Inferior parietal cortex (tissue), 1 donor: ENCODE measurements at regions not wholly inside any gene's neighbourhood (a gene's known extent, or its start where the extent isn't known, plus 50 kb on each side); places are given as distances from the start of the nearest gene placed in this dataset.
"Not testable (repeated sequence)": the region's sequence is repeated elsewhere in the genome, so short reads cannot be mapped to it uniquely, and the experiment has no call there.

Experiments used
- DNase-seq: peaks from one replicate; pipeline ENCODE4 v3.0.0-alpha.2; 2016; ENCODE audit errors: extremely low spot score

DNA sequence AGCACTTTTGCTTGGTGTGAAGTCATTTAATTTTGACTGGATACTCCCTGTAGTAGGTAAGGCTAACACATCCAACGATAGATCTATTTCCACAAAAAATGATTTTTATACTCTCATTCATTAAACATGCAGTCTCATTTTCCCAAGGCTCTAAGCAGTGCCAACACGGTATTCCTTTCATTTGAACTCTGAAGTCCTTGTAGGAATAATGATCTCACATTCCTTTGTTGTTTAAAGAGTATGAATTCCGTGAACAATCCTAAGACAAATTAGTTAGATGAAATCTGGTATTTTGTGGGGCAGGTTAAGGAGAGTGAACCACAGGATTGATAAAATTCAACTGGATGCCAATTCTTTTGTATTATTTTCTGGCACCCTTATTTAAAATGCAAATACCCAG lies 66.6 kb downstream of the LACC1 start:
- no peak for DNase-seq

DNA sequence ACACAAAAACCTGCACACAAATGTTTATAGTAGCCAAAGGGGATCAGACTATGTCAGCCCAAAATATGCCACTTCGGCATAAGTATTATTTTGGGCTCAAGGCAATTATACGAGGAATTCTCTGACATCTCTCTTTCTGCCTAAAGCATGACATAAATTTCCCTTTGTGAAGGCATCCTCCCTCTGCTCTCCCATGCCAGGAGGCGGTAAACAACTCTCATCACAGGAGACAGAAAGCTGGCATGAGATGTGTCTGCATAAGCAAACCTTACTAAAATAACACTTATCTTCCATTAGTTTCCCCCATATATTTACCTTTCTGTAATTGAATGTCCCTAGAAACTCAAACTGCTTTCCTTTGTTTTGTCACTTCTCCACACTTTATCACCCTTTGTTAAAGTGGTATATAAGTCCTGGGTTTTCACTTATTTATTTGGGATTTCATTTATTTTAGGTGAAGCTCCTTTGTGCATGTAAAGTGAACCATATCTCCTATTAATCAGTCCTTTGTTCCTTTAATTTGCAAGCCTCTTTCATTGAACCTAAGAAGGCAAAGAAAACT lies 68.3 kb downstream of the LACC1 start:
- DNase-seq, result no peak

DNA sequence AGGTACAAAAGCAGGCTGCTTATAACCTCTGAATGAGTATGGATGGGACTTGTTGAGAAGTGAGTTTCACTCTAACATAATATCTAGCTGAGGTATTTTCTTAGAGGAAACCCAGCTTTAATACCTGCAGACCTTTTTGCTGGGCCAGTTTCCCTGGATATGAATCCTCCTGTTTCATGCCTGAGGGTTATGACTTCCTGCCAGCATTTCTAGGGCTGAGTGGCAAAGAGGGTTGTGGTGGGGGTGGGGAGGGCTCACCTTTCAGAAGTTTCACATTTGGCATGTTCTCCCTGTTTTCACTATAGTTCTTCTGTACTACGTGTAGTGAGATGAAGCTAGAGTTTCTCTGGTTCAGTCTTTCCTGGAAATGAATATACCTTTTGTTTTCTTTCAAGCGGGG lies 73.7 kb downstream of the LACC1 start:
- DNase-seq, result no peak

DNA sequence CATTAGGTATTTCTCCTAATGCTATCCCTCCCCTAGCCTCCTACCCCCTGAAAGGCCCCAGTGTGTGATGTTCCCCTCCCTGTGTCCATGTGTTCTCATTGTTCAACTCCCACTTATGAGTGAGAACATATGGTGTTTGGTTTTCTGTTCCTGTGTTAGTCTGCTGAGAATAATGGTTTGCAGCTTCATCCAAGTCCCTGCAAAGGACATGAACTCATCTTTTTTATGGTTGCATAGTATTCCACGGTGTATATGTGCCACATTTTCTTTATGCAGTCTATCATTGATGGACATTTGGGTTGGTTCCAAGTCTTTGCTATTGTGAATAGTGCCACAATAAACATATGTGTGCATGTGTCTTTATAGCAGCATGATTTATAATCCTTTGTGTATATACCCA lies 77.3 kb downstream of the LACC1 start:
- DNase-seq, result not testable (repeated sequence)

DNA sequence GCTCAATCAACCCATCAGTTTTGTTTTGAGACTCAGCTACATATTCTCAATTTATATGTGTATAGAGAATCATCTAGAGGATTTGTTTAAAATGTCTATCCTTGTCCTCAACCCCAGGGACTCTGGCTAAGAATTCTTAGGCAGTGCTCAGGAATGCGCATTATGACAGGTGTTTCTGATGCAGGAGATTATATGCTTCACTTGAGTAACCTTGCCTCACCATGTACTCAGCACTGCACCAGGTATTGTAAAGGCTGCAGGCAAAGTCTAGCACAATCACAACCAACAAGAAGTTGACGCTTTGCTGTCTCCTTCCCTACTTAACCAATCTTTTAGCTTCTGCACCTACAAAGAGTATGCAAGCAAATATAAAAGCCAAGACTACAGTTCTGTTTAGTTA lies 79.6 kb downstream of the LACC1 start:
- DNase-seq, result no peak

DNA sequence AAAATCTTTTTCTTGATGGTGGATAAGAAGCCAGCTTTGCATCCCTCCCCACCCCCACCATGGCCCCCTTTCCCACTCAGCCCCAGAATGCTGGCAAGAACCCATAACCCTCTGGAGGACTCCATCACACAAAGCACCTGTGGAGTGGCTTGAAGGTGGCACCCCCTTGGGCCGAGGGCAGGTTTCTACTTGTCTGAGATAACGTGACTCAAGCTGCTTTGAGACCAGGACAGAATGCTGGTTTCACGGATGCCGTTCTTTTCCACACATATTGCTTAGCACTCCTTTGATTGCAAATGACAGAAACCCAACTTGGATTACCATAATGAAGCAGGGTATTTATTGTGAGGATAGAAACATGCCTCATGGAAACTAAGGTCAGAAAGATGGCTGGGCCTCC lies 82.2 kb downstream of the LACC1 start:
- no peak for DNase-seq

DNA sequence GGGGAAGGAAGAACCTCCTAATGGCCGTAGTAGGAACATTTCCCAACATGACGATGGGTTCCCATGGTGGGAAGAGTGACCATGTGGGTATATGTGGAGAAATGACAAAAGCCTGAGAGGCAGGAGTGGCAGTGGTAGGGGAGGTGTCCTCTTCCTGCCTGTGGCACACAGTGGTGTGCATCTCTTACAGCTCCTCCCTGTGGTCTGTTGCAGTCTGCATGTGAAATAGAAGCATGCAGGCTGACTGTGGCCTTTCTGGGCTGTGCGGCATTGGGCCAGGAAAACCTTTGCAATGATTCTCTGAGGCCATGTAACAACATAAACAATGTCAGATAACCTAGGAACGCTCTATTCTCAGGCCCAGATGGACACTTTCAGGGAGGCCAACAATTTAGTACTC lies 84.0 kb downstream of the LACC1 start:
- no peak for DNase-seq

DNA sequence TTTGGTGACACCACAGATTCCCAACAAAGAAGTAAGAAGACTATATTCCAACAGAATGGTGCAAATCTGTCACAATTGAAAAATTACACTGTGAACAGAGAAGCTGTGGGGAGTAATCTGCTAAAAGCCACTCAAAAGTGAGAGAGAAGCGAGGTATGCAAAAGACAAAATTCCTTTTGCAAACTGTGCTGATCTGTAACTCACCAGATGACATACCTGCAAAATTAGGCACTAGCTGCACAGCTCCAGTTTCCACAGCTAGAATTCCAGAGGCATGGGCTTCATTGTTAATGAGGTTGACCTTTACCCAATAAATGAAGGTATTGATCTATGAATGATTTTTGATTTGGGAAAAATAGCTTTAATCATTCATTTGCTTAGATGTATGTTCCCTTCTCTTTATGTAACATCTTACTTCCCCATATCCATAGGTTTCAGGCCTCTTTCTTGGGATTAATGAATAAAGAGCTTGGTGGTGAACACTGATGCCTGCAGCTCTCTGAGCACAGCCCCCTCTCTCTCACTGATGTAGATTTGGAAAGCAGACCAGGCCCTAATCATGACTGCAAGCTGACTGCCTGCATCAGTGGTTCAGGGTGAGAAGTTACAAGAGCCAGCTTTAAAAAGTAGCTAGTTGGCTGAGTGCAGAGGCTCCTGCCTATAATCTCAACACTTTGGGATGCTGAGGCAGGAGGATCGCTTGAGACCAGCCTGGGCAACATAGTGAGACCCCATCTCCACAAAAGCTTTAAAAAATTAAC lies 85.2 kb downstream of the LACC1 start:
- DNase-seq, result no peak

DNA sequence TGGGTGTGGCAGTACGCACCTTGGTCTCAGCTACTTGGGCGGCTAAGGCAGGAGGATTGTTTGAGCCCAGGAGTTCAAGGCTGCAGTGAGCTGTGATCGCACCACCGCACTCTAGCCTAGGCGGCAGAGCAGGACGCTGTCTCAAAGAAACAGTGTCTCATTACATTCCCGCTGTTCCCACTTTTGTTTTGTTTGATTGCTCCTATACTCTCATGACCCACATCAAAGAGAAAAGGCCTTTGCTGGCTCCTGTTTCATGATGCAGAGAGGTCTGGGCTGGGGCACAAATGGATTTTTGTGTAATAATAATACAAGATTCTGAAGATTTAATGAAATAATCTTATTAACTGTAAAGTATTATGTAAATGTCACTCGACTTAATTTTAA lies 85.7 kb downstream of the LACC1 start:
- no peak for DNase-seq

DNA sequence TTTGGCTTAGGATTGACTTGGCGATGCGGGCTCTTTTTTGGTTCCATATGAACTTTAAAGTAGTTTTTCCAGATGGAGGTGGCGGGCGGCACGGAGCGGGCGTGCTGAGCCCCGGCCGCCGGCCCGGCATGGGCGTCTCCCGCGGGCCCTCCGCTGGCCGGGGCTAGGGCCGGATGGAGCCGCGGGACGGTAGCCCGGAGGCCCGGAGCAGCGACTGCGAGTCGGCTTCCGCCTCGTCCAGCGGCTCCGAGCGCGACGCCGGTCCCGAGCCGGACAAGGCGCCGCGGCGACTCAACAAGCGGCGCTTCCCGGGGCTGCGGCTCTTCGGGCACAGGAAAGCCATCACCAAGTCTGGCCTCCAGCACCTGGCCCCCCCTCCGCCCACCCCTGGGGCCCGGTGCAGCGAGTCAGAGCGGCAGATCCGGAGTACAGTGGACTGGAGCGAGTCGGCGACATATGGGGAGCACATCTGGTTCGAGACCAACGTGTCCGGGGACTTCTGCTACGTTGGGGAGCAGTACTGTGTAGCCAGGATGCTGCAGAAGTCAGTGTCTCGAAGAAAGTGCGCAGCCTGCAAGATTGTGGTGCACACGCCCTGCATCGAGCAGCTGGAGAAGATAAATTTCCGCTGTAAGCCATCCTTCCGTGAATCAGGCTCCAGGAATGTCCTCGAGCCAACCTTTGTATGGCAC lies 88.7 kb downstream of the LACC1 start:
- DNase-seq, result not testable (repeated sequence)

DNA sequence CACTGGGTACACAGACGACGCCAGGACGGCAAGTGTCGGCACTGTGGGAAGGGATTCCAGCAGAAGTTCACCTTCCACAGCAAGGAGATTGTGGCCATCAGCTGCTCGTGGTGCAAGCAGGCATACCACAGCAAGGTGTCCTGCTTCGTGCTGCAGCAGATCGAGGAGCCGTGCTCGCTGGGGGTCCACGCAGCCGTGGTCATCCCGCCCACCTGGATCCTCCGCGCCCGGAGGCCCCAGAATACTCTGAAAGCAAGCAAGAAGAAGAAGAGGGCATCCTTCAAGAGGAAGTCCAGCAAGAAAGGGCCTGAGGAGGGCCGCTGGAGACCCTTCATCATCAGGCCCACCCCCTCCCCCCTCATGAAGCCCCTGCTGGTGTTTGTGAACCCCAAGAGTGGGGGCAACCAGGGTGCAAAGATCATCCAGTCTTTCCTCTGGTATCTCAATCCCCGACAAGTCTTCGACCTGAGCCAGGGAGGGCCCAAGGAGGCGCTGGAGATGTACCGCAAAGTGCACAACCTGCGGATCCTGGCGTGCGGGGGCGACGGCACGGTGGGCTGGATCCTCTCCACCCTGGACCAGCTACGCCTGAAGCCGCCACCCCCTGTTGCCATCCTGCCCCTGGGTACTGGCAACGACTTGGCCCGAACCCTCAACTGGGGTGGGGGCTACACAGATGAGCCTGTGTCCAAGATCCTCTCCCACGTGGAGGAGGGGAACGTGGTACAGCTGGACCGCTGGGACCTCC lies 89.4 kb downstream of the LACC1 start:
- DNase-seq, result not testable (repeated sequence)

DNA sequence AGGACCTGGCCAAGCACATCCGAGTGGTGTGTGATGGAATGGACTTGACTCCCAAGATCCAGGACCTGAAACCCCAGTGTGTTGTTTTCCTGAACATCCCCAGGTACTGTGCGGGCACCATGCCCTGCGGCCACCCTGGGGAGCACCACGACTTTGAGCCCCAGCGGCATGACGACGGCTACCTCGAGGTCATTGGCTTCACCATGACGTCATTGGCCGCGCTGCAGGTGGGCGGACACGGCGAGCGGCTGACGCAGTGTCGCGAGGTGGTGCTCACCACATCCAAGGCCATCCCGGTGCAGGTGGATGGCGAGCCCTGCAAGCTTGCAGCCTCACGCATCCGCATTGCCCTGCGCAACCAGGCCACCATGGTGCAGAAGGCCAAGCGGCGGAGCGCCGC lies 90.2 kb downstream of the LACC1 start:
- DNase-seq, result not testable (repeated sequence)

DNA sequence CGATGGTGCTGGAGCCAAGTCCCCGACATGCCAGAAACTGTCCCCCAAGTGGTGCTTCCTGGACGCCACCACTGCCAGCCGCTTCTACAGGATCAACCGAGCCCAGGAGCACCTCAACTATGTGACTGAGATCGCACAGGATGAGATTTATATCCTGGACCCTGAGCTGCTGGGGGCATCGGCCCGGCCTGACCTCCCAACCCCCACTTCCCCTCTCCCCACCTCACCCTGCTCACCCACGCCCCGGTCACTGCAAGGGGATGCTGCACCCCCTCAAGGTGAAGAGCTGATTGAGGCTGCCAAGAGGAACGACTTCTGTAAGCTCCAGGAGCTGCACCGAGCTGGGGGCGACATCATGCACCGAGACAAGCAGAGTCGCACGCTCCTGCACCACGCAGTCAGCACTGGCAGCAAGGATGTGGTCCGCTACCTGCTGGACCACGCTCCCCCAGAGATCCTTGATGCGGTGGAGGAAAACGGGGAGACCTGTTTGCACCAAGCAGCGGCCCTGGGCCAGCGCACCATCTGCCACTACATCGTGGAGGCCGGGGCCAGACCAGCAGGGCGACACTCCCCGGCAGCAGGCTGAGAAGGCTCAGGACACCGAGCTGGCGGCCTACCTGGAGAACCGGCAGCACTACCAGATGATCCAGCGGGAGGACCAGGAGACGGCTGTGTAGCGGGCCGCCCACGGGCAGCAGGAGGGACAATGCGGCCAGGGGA lies 91.0 kb downstream of the LACC1 start:
- DNase-seq, result not testable (repeated sequence)

DNA sequence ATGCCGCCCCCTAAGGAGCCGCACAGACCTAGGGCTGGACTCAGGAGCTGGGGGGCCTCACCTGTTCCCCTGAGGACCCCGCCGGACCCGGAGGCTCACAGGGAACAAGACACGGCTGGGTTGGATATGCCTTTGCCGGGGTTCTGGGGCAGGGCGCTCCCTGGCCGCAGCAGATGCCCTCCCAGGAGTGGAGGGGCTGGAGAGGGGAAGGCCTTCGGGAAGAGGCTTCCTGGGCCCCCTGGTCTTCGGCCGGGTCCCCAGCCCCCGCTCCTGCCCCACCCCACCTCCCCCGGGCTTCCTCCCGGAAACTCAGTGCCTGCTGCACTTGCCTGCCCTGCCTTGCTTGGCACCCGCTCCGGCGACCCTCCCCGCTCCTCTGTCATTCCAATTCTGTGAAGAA lies 91.6 kb downstream of the LACC1 start:
- not testable (repeated sequence) for DNase-seq

DNA sequence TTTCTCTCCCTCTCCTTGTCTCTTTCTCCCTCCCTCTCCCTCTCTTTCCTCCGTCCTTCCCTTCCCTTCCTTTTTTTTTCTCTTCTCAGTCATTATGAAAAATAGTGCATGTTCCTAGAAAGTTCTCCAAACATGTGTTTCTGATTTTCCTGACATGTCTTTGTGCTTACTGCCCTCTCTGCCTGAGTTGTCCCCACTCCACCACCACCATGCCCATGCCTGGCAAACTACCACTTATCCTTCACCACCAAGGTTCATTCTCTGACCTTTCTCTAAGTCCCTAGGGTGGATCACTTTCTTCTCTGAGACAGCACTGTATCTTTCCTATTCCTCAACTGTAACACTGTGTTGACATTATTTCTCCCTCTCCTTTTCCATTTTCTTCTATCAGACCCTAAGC lies 98.2 kb downstream of the LACC1 start:
- no peak for DNase-seq

DNA sequence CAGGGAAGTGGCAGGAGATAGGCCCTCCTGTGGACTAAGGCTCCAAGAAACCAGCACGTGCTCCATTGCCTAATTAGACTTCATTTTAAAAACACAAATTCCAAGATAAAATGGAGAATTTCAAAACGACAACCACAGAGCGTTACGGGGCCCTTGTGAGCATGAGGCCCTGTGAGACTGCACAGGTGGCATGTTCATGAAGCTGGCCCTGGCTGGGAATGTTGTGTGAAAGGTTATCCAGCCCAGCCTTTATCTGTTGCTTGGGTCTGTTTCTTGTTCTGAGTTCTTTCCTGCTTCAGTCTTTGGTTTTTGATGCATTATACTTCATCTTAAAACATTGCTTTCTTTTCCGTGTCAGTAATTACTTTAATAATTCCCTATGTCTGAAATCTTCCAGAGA lies 99.0 kb downstream of the LACC1 start:
- no peak for DNase-seq

DNA sequence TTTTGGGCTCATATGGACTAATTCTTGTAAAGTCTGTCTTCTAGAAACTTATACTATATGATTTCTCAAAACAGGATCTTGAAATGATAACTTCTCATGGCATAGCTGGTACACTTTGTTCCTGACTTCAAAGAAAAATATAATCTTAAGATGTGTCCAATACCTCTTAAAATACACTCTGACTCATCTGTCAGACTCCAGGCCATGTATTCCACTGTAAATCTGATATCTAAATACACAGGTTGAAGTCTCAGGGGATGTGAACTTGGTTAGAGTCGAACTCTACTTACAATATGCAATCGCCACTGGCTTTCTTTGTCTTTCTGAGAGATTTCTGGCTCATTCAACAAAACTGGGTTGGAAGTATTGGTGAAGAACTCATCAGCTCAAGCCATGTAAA lies 99.8 kb downstream of the LACC1 start:
- DNase-seq, result no peak

DNA sequence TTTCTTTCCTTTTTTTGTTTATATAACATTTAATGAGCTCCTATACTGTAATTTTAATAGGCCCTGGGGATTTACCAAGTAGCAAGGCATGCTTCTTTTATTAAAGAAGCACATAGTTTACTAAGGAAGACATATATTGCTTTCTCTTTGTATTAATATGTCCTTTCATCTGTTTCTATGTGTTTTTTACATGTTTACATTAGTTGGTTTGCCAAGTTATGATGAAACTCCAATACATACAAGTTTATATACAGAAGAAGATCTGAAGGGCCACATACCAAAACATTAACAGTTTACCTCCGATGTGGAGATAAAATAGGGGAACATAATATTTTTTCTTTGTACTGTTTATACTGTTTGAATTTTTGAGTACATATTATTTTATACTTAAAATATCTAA lies 100.9 kb downstream of the LACC1 start:
- no peak for DNase-seq

DNA sequence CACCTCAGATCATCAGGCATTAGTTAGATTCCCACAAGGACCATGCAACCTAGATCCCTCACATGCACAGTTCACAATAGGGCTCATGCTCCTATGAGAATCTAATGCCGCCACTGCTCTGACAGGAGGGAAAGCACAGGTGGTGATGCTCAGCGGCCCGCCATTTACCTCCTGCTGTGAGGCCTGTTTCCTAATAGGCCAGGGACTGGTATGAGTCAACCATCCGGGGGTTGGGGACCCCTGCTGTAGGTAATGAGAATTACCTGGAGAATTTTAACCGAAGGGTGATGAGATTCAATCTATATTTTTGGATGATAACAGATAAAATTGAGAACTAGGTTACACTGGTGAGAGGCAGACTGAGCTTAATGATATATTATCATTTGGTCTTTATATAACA lies 101.4 kb downstream of the LACC1 start:
- no peak for DNase-seq

DNA sequence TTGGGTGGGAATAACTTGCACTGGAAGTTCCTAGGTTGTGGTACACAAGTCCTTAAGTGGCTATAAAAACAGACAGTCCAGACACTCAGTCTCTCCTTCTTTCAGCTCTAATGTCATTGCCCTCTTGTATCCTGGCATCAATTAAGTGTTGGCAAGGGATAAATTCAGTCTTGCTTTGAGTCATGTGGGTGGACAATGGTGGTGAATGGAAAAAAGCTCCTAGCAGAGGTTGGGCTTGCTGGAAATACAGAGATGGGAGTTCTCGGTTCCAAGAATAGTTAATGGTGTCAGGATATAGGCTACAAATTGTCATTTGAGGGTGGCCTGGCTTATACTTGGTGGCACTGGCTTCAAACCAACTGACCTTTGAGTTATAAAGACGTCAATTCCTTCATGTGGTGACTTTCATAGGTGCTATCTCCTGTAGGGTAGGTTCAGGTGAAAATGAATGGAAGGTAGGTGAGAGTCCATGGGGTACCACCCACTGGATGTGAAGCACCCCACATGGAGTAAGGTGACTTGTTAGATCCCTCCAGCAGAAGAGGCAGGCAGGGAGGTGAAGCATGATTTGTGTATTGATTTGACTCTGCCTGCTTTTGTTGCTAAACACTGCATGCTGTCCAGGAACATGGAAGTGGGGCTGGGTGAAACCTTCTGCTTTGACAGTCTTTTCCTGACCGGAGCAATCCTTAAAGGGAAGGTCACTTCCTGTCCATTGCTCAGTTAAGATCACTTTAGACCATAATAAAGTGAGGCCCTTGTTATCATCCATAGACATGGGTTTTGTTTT lies 102.0 kb downstream of the LACC1 start:
- DNase-seq, result no peak

DNA sequence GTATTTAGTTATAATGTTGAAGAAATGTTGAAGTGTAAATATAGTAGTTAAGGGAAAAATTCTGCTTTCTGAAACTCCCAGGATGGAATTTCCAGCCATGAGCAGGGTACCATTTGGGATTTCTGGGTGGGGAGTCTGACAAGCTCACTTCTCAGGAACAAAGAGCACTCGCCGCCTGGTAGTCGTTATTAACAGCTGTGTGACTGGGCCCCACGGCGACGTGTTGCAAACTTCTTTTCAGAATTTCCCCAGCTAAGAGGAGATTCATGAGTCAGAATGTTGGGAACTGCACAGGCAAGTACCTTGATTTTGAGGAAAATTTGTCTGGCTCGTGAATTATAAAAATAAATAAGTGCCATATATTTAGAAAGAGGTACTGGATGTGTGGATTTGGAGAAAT lies 103.7 kb downstream of the LACC1 start:
- DNase-seq, result no peak
